SIG-M5 treated with dmso at 0.1 percent for 504 hours (cell line): ENCODE measurements at regions not wholly inside any gene's neighbourhood (a gene's known extent, or its start where the extent isn't known, plus 50 kb on each side); places are given as distances from the start of the nearest gene placed in this dataset.

ENCODE experiments used
- DNase-seq: peaks from one replicate; lab custom pipeline; 2025; ENCODE audit not compliant: unreplicated experiment; lab: John Stamatoyannopoulos, UW

- peak; percentile 27 for DNase-seq
Measured at GRCh38 chr14:101410126-101410525, 151.2 kb upstream of the DIO3 start.

GRCh38 chr14:101411151-101411550, 150.1 kb upstream of the DIO3 start:
- no peak for DNase-seq

GRCh38 chr14:101411779-101412178, 149.5 kb upstream of the DIO3 start:
- no peak for DNase-seq

GRCh38 chr14:101412739-101413138, 148.6 kb upstream of the DIO3 start:
- no peak for DNase-seq

- DNase-seq = no peak
Measured at GRCh38 chr14:101417434-101417833, 143.9 kb upstream of the DIO3 start.

GRCh38 chr14:101418601-101419000, 142.7 kb upstream of the DIO3 start:
- DNase-seq = no peak

- DNase-seq = no peak
Measured at GRCh38 chr14:101426466-101426865, 134.8 kb upstream of the DIO3 start.

GRCh38 chr14:101428409-101428808, 132.9 kb upstream of the DIO3 start:
- no peak for DNase-seq

GRCh38 chr14:101435546-101435945, 125.7 kb upstream of the DIO3 start:
- DNase-seq = no peak

- DNase-seq = no peak
Measured at GRCh38 chr14:101439023-101439422, 122.3 kb upstream of the DIO3 start.

GRCh38 chr14:101440496-101440895, 120.8 kb upstream of the DIO3 start:
- DNase-seq = no peak

GRCh38 chr14:101441710-101442109, 119.6 kb upstream of the DIO3 start:
- DNase-seq = no peak

GRCh38 chr14:101442451-101442850, 118.8 kb upstream of the DIO3 start:
- no peak for DNase-seq

- DNase-seq = no peak
Measured at GRCh38 chr14:101444116-101444515, 117.2 kb upstream of the DIO3 start.

- no peak for DNase-seq
Measured at GRCh38 chr14:101445278-101445677, 116.0 kb upstream of the DIO3 start.

GRCh38 chr14:101446387-101446969, 114.8 kb upstream of the DIO3 start:
- DNase-seq = no peak

GRCh38 chr14:101449114-101449513, 112.2 kb upstream of the DIO3 start:
- DNase-seq = no peak

GRCh38 chr14:101451166-101451565, 110.1 kb upstream of the DIO3 start:
- no peak for DNase-seq

GRCh38 chr14:101453225-101453624, 108.1 kb upstream of the DIO3 start:
- no peak for DNase-seq

- no peak for DNase-seq
Measured at GRCh38 chr14:101454229-101454628, 107.1 kb upstream of the DIO3 start.

GRCh38 chr14:101456246-101457175, 104.8 kb upstream of the DIO3 start:
- no peak for DNase-seq

- no peak for DNase-seq
Measured at GRCh38 chr14:101457301-101457935, 103.9 kb upstream of the DIO3 start.
